Inferior parietal cortex (tissue), 1 donor: ENCODE measurements at regions not wholly inside any gene's neighbourhood (a gene's known extent, or its start where the extent isn't known, plus 50 kb on each side); places are given as distances from the start of the nearest gene placed in this dataset.

ENCODE experiments used
- DNase-seq: peaks from one replicate; pipeline ENCODE4 v3.0.0-alpha.2; 2016; ENCODE audit errors: extremely low spot score

- DNase-seq = no peak
Observed at GRCh38 chr12:64999148-64999425, 122.0 kb downstream of the WIF1 start.
